Small intestine (tissue), 7 donors: ENCODE measurements at regions not wholly inside any gene's neighbourhood (a gene's known extent, or its start where the extent isn't known, plus 50 kb on each side); places are given as distances from the start of the nearest gene placed in this dataset.

ENCODE experiments used
- DNase-seq, 2 donors: peaks; one replicate each; pipeline versions ENCODE4 v3.0.0 to v3.0.0-alpha.2; 2013
- FAIRE-seq: peaks from 2 replicates; lab custom pipeline; 2012; peaks lifted over from hg19 to GRCh38; lab: Jason Lieb, UNC
- H3K27ac ChIP-seq, 3 donors: one replicate each; pipeline ENCODE4 v1.5.1; 2013; ENCODE audit warnings: low read length in 2 of 3, mild to moderate bottlenecking in 2 of 3, control low read depth in 1 of 3, inconsistent platforms in 1 of 3, low read depth in 1 of 3, moderate library complexity in 1 of 3
- H3K27me3 ChIP-seq, 3 donors: one replicate each; pipeline ENCODE4 v1.6.1; 2013; ENCODE audit warnings: low read length in 3 of 3, inconsistent platforms in 1 of 3; ENCODE audit not compliant: control insufficient read depth in 3 of 3, insufficient read depth in 3 of 3
- H3K36me3 ChIP-seq, 3 donors: one replicate each; pipeline ENCODE4 v1.6.1; 2013; ENCODE audit warnings: low read length in 3 of 3, inconsistent platforms in 1 of 3, low read depth in 1 of 3, mild to moderate bottlenecking in 1 of 3, moderate library complexity in 1 of 3; ENCODE audit not compliant: control insufficient read depth in 3 of 3, insufficient read depth in 2 of 3
- H3K4me1 ChIP-seq, 3 donors: one replicate each; pipeline ENCODE4 v1.6.1; 2013; ENCODE audit warnings: low read length in 2 of 3, inconsistent platforms in 1 of 3, low read depth in 1 of 3, mild to moderate bottlenecking in 1 of 3, moderate library complexity in 1 of 3; ENCODE audit not compliant: control insufficient read depth in 3 of 3, insufficient read depth in 2 of 3
- H3K4me3 ChIP-seq, 3 donors: one replicate each; pipeline ENCODE4 v1.5.1; 2013; ENCODE audit warnings: low read length in 3 of 3, control low read depth in 1 of 3, inconsistent platforms in 1 of 3, low read depth in 1 of 3, mild to moderate bottlenecking in 1 of 3, moderate library complexity in 1 of 3
- H3K9me3 ChIP-seq, 2 donors: one replicate each; pipeline ENCODE4 v1.6.1; 2013; ENCODE audit warnings: low read depth in 1 of 2, low read length in 1 of 2; ENCODE audit not compliant: control insufficient read depth in 2 of 2, insufficient read depth in 1 of 2
- WGBS, 3 donors: extraction: QIAGEN DNeasy Blood & Tissue Kit; methylation state at CpG; one replicate each; pipeline ENCODE4 v1.1.7; 2013; 5-methylcytosine and 5-hydroxymethylcytosine counted together
- donor health status: healthy with polysubstance abuse.
- donor health status: control.
- donor health status: control.
- donor health status: Bipolar disorder and iron deficiency.
- donor health status: healthy.

- Histone ChIP-seq H3K27me3 (no peaks in the 10 kb centered on the region), H3K27ac (no peak overlapping the region), H3K4me1 (no peaks in the 10 kb centered on the region), H3K9me3 (no peaks in the 10 kb centered on the region), H3K36me3 (no peaks in the 10 kb centered on the region), H3K4me3 (no peak overlapping the region)
- DNase-seq (no peak), FAIRE-seq (no peak)
- WGBS, 3 donors = 88 to 90% (median 90%) methylated on average over 3 of the region's 3 CpGs
Measured at GRCh38 chr18:66210875-66211274, 393.0 kb downstream of the CDH19 start.

GRCh38 chr18:66209656-66210055, 394.2 kb downstream of the CDH19 start:
- Histone ChIP-seq H3K4me1 (no peaks in the 10 kb centered on the region), H3K4me3 (no peak overlapping the region), H3K9me3 (no peaks in the 10 kb centered on the region), H3K36me3 (no peaks in the 10 kb centered on the region), H3K27ac (no peak overlapping the region), H3K27me3 (no peaks in the 10 kb centered on the region)
- FAIRE-seq = no peak
- DNase-seq = no peak
- 55 to 72% (median 59%) methylated on average over 4 of the region's 4 CpGs for WGBS, 3 donors

- Histone ChIP-seq H3K4me1 (no peaks in the 10 kb centered on the region), H3K36me3 (no peaks in the 10 kb centered on the region), H3K27me3 (no peaks in the 10 kb centered on the region), H3K4me3 (no peak overlapping the region), H3K27ac (no peak overlapping the region), H3K9me3 (no peaks in the 10 kb centered on the region)
- WGBS, 3 donors = 0% methylated on average over 1 of the region's 1 CpG
- no peak for FAIRE-seq
- DNase-seq = no peak
Measured at GRCh38 chr18:66196805-66197204, 407.1 kb downstream of the CDH19 start.

DNA sequence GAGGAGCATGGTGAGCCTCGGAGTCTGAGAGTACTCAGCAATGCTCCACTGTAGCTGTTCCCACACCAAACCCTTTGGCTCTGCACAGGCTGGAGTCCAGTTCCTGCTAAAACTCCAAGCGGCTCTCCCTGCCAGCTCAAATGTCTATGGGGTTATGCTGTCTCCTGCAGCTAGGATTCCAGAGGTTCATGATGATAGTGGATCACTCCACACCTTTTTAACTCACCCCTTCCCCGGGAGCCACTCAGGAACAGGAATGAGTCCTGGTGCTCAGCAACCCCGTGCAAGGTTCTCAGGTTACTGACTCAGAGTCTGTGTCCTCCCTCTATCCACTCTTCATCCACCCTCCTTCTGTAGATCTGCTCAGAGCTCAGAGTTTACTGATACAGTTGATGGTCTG, 410.0 kb downstream of the CDH19 start:
- 66 to 83% (median 70%) methylated on average over 4 of the region's 4 CpGs for WGBS, 3 donors
- H3K36me3 ChIP-seq = no peaks in the 10 kb centered on the region
- no peak for FAIRE-seq
- no peaks in the 10 kb centered on the region for H3K9me3 ChIP-seq
- DNase-seq = no peak
- H3K4me1 ChIP-seq = no peaks in the 10 kb centered on the region
- H3K27me3 ChIP-seq = no peaks in the 10 kb centered on the region
- no peak overlapping the region for H3K4me3 ChIP-seq
- no peak overlapping the region for H3K27ac ChIP-seq

DNA sequence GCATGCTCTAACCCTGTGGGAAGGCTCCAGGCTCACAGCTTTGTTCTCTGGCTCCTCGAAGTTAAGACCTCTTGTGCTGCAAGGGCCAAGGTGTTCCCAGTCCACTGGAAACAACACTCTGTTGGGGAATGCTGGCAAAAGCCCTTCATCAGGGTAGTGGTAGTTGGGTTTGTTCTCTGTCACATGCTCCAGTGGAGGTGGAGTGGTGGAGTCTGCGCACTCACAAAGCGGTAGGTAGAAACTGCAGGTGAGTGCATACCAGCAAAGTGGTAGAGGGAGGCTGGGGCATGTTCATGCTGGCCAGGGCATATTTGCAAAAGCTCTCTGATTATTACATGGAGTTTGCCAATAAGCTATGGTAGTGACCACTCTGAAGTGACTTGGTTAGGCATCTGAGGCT, 410.5 kb downstream of the CDH19 start:
- H3K4me1 ChIP-seq = no peaks in the 10 kb centered on the region
- no peaks in the 10 kb centered on the region for H3K27me3 ChIP-seq
- no peak for DNase-seq
- H3K36me3 ChIP-seq = no peaks in the 10 kb centered on the region
- no peaks in the 10 kb centered on the region for H3K9me3 ChIP-seq
- H3K4me3 ChIP-seq = no peak overlapping the region
- FAIRE-seq = no peak
- H3K27ac ChIP-seq = no peak overlapping the region
- WGBS, 3 donors = 44 to 52% (median 52%) methylated on average over 3 of the region's 3 CpGs

- H3K36me3 ChIP-seq = no peaks in the 10 kb centered on the region
- no peaks in the 10 kb centered on the region for H3K27me3 ChIP-seq
- H3K9me3 ChIP-seq = no peaks in the 10 kb centered on the region
- DNase-seq (no peak), FAIRE-seq (no peak)
- H3K4me1 ChIP-seq = no peaks in the 10 kb centered on the region
- H3K27ac ChIP-seq = no peak overlapping the region
- H3K4me3 ChIP-seq = no peak overlapping the region
- WGBS, 3 donors = 84% methylated on average over 5 of the region's 5 CpGs
Measured at GRCh38 chr18:66168685-66169235, 417.9 kb downstream of the CDH7 start.

- no peak overlapping the region for H3K27ac ChIP-seq
- H3K27me3 ChIP-seq = no peaks in the 10 kb centered on the region
- no peak overlapping the region for H3K4me3 ChIP-seq
- DNase-seq (no peak), FAIRE-seq (no peak)
- 67 to 75% (median 74%) methylated on average over 7 of the region's 7 CpGs for WGBS, 3 donors
- H3K4me1 ChIP-seq = no peaks in the 10 kb centered on the region
- H3K9me3 ChIP-seq = no peaks in the 10 kb centered on the region
- no peaks in the 10 kb centered on the region for H3K36me3 ChIP-seq
Measured at GRCh38 chr18:66167829-66168684, 417.2 kb downstream of the CDH7 start.

DNA sequence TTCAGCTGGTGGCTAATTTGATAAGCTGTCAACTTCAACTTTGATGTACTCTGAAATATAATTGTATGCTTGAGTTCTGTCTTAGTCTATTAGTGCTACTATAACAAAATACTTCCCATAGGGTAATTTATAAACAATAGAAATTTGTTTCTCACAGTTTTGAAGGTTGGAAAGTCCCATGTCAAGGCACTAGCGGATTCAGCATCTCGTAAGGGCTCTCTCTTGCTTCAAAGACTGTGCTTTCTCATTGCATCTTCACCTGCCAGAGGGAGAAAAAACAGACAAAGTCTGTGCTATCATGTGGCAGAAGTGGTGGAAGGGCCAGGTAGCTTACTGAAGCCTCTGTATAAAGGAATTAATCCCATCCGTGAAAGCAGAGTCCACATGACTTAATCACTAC, 409.2 kb downstream of the CDH7 start:
- no peak for FAIRE-seq
- H3K27me3 ChIP-seq = no peaks in the 10 kb centered on the region
- WGBS, 3 donors = 80 to 87% (median 84%) methylated on average over 3 of the region's 3 CpGs

More for the DNA sequence above, 409.2 kb downstream of the CDH7 start:
- Histone ChIP-seq H3K36me3 (no peaks in the 10 kb centered on the region), H3K27ac (no peak overlapping the region), H3K9me3 (no peaks in the 10 kb centered on the region), H3K4me1 (no peaks in the 10 kb centered on the region), H3K4me3 (no peak overlapping the region)
- no peak for DNase-seq
